Stimulated activated effector memory CD8-positive, alpha-beta T cell treated with anti-CD3 and anti-CD28 coated beads, Interleukin-12 subunit alpha, Interleukin-12 subunit beta, amount 100 ng/mL, for 72 hours (primary cell): ENCODE measurements at regions not wholly inside any gene's neighbourhood (a gene's known extent, or its start where the extent isn't known, plus 50 kb on each side); places are given as distances from the start of the nearest gene placed in this dataset.

ENCODE experiments used
- ATAC-seq: fragments of 150-1000 bp; cut with Tn5 transposase; 2 replicates; pipeline ENCODE4 v1.10.0; 2021
- DNase-seq, 2 donors: peaks; one replicate each; pipeline ENCODE4 v3.0.0; 2021 to 2022; ENCODE audit warnings: low spot score in 2 of 2
- H3K27ac Mint-ChIP-seq: one replicate; pipeline ENCODE4 v1.8.0; 2022; ENCODE audit warnings: mild to moderate bottlenecking, mixed read lengths
- H3K36me3 Mint-ChIP-seq: one replicate; pipeline ENCODE4 v1.8.0; 2022; ENCODE audit warnings: mild to moderate bottlenecking, mixed read lengths
- H3K4me1 Mint-ChIP-seq: one replicate; pipeline ENCODE4 v1.8.0; 2022; ENCODE audit warnings: mixed read lengths
- H3K4me3 Mint-ChIP-seq: one replicate; pipeline ENCODE4 v1.8.0; 2022; ENCODE audit warnings: mild to moderate bottlenecking, mixed read lengths
- H3K9me3 Mint-ChIP-seq: one replicate; pipeline ENCODE4 v1.8.0; 2022; ENCODE audit warnings: mixed read lengths

DNA sequence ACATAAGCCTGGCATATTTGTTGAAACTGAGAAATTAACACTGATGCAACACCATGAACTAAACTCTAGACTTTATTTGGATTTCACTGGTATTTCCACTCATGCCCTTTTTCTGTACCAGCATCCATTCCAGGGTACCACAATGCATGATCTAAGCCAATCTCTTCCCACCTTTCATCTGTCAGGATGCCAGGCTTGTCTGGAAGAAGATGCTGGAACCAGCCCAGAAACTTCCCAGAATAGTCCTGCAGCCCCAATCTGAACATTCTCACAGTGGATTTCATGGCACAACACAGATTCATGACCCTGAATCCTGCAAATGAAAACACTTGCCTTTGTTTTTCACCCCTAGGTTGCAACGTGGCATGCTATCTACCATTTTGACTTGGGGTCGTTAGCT lies 189.3 kb upstream of the LHX5 start:
- H3K4me1 Mint-ChIP-seq: no peaks in the 10 kb centered on the region
- H3K27ac Mint-ChIP-seq: no peak overlapping the region
- no peak overlapping the region for H3K4me3 Mint-ChIP-seq
- peaks cover 4% of the 10 kb centered on the region for H3K9me3 Mint-ChIP-seq
- ATAC-seq: no peak
- no peak for DNase-seq
- H3K36me3 Mint-ChIP-seq: no peaks in the 10 kb centered on the region

DNA sequence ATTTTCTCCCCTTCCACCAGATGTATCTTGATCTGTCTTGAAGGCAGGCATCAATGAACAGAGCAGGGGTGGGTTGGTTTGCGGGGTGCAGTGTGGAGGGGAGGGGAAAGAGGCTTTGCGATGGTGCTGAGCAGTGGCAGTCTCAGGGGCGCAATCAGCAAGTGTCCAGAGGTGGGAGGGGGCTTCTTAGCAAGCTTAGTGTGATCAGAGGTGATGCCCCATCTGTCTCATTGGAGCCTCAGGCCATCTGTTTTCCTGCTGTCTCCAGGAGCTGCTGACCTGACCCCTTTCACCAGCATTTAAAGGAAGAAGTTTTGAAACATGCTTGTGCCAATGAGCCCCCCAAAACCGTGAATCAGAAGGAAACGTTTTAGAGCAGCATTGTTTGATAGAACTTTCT lies 187.7 kb upstream of the LHX5 start:
- H3K36me3 Mint-ChIP-seq: no peaks in the 10 kb centered on the region
- H3K4me3 Mint-ChIP-seq: no peak overlapping the region

DNA sequence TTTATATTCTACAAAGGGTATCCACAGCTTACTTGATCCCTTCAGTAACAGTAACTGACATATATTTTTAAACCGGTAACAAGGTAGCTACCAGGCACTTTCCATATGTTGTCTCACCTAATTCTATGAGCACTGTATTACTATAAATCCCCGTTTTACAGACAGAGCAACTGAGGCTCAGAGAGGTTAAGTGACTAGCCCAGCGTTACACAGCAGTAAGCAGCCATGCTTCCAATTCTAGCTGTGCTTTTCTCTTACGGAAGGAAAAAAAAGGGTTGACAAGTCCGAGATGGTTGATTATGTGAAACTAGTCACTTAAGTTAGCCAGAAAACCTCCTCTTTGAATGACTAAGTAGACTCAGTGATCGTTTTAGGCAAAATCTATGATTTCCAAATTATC lies 187.3 kb upstream of the LHX5 start:
- Mint-ChIP-seq H3K27ac (no peak overlapping the region), H3K36me3 (no peaks in the 10 kb centered on the region), H3K9me3 (peaks cover 4% of the 10 kb centered on the region), H3K4me3 (no peak overlapping the region), H3K4me1 (no peaks in the 10 kb centered on the region)
- ATAC-seq: no peak
- DNase-seq: no peak

More for the DNA sequence above, 187.7 kb upstream of the LHX5 start:
- no peak for ATAC-seq
- Mint-ChIP-seq H3K4me1 (no peaks in the 10 kb centered on the region), H3K27ac (no peak overlapping the region), H3K9me3 (peaks cover 4% of the 10 kb centered on the region)
- DNase-seq: no peak

DNA sequence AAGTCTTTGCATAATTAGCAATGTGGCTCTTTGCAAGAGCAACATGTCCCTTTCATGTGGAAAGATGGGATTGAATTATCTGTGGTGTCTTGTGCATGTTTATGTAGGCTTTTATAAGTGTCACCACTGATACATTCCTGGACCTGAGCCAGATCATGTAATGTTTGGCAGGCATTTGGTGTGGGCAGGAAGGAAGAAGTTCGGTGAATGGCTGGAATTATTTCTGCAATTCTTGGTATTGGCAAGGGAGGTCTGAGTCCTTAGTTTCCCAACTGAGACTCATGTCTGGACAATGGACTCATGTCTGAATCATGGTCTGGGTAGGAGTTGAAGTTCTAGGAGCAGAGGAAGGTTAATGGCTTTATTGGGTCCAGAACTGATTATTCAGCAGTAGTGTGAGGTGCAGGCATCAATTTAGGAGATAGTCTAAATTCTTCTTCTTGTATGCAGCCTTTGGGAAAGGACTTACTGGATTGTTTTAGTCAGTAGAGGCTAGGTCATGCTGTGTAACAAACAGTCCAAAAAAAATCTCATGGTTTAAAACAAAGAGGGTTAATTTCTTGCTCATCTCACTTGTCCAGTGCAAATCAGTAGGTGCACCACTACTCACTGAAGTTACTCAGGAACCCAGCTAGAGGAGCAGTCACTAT lies 186.5 kb upstream of the LHX5 start:
- Mint-ChIP-seq H3K4me3 (no peak overlapping the region), H3K36me3 (no peaks in the 10 kb centered on the region), H3K4me1 (no peaks in the 10 kb centered on the region), H3K9me3 (peaks cover 9% of the 10 kb centered on the region), H3K27ac (no peak overlapping the region)
- DNase-seq (no peak), ATAC-seq (no peak)

DNA sequence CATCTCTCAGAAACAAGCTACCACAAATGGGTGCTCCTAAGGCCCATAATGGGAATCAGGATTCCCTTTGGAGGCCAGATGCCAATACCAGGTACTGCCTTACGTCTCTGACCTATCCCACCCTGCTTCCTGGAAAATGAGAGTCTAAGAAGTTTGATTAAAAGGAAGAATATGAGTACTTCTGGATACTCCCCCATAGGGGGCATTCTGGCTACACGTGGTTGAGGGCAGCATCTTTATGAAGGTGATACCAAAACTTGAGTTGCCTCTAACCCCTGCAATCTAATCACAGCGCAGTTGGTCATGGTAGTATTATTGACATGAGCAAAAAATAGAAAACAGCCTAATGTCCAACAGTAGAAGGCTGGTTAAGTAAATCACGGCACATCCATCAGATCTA lies 184.2 kb upstream of the LHX5 start:
- no peak overlapping the region for H3K27ac Mint-ChIP-seq
- DNase-seq: no peak
- H3K36me3 Mint-ChIP-seq: no peaks in the 10 kb centered on the region
- ATAC-seq: no peak
- no peak overlapping the region for H3K4me3 Mint-ChIP-seq
- peaks cover 9% of the 10 kb centered on the region for H3K9me3 Mint-ChIP-seq
- H3K4me1 Mint-ChIP-seq: no peaks in the 10 kb centered on the region

DNA sequence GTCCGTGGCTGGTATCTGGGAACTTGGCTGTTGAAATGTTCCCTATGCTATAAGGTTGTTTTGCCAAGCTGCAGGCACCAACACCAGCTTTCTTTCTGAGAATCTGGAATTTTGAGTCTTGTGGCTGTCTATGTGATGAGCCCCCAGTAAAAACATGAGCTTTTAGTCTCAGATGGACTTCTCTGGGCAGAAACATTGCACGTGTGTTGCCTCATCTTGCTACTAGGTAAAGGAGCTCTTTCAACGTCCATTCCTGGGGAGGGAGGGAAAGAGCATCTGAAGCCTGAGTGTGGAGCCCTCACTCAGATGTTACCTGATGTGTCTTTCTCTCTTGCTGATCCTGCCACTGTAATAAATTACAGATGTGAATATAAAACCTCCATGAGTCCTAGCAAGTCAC lies 183.8 kb upstream of the LHX5 start:
- no peak overlapping the region for H3K27ac Mint-ChIP-seq
- H3K9me3 Mint-ChIP-seq: peaks cover 9% of the 10 kb centered on the region
- ATAC-seq (no peak), DNase-seq (no peak)
- H3K36me3 Mint-ChIP-seq: no peaks in the 10 kb centered on the region
- no peaks in the 10 kb centered on the region for H3K4me1 Mint-ChIP-seq
- H3K4me3 Mint-ChIP-seq: no peak overlapping the region

DNA sequence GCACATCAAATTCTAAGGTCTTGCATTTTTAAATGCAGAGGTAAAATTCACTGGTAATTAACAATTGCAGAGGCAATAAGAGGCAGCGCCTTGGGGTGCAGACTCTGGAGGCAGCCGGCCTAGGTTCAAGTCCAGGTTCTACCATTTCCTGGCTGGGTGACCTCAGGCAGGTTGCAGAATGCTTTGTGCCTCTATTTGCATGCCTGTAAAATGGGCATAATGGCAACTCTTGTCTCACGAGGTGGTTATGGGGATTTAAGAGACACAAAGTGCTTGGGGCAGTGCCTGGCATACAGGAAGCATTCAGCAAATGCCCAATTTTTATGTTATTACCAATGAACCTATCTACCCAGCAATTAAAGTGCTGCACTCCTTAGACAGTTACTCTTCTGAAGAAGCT lies 180.0 kb upstream of the LHX5 start:
- no peaks in the 10 kb centered on the region for H3K36me3 Mint-ChIP-seq
- ATAC-seq (no peak), DNase-seq (no peak)
- H3K27ac Mint-ChIP-seq: no peak overlapping the region
- H3K4me3 Mint-ChIP-seq: no peak overlapping the region
- no peaks in the 10 kb centered on the region for H3K4me1 Mint-ChIP-seq
- H3K9me3 Mint-ChIP-seq: peaks cover 5% of the 10 kb centered on the region

DNA sequence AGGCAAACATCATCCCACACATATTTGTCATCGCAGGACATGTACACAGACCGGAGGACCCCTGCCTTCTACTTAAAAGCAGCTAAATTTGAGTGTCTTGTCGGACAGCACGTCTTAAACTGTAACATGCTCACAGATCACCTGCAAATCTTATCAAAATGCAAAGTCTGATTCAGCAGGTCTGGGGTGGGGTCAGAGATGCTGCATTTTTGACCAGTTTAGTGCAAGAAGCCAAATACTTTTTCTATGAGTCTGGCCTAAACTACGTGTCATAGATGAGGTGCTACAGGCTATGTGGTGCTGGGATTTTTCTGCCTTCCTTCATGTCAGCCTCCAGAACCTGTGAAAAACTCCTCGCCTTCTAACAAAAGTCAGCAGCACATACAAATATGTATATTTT lies 178.8 kb upstream of the LHX5 start:
- Mint-ChIP-seq H3K4me1 (no peaks in the 10 kb centered on the region), H3K4me3 (no peak overlapping the region), H3K9me3 (peaks cover 5% of the 10 kb centered on the region), H3K36me3 (no peaks in the 10 kb centered on the region), H3K27ac (no peak overlapping the region)
- DNase-seq: no peak
- no peak for ATAC-seq

DNA sequence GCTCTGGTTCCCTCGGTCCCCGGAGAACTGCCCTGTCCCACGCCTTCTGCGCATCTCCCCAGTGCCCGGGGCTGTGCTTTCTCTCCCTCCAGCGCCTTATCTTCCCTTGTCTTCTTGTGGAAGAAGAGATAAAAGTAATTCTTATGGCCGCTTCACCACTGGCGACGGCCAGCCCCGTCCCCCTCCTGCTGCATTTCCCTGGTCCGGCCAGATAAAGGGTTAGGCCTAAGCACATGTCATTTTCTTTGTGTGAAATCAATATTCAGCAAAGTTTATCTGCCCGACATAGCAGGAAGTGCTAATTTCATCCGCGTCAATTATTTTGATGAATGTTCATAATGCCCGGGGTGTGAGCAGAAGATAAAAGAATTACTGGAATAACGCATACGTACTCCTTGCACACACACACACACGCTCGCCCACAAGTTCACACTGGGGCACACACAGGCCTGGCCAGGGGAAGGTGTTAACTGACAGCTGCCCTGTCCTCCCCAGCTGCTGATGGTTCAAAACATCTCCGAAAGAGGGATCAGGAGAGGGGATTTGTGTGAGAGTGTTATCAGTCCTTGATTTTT lies 177.7 kb upstream of the LHX5 start:
- Mint-ChIP-seq H3K9me3 (peaks cover 5% of the 10 kb centered on the region), H3K27ac (no peak overlapping the region), H3K36me3 (no peaks in the 10 kb centered on the region), H3K4me3 (no peak overlapping the region), H3K4me1 (no peaks in the 10 kb centered on the region)
- no peak for ATAC-seq
- DNase-seq: no peak

DNA sequence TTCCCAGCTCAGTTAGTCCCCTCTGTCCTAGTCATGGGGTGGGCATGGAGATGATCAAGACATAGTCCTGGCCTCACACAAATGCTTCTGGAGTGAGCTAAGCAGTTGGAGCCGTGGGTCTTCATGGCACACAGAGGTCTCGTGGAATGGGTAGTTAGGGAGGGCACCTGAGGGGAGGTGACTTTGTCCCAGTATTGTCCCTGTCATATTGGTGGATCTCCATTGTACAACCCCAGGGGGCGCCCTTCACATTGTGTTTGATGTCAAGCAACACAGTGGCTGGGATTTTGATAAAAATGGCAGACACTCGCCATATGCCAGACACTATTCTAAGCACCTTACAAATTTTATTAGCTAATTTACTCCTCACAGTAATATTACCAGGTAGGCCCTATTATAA lies 175.4 kb upstream of the LHX5 start:
- no peak overlapping the region for H3K4me3 Mint-ChIP-seq
- ATAC-seq: no peak
- no peaks in the 10 kb centered on the region for H3K36me3 Mint-ChIP-seq
- DNase-seq: no peak
- H3K4me1 Mint-ChIP-seq: no peaks in the 10 kb centered on the region
- no peaks in the 10 kb centered on the region for H3K9me3 Mint-ChIP-seq
- no peak overlapping the region for H3K27ac Mint-ChIP-seq

DNA sequence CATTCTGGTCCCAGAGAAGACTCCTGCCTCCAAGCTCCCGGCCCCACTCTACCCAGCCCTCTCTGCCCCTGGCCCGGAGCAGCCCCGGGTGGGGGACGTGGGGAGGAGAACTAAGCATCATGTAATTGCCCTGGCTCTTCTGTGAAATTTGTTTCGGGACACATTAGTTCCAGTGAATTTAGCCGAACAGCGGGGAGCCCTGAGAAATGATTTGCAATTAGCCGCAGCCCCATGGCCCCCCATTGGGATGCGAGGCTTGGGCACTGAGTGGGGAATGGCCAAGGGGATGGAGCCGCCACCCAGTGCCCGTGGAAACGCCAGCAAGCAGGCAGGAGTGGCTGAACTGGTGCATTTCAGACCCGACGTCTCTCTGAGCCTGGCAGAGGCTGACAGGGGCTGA lies 173.9 kb upstream of the LHX5 start:
- Mint-ChIP-seq H3K27ac (no peak overlapping the region), H3K4me1 (no peaks in the 10 kb centered on the region), H3K9me3 (no peaks in the 10 kb centered on the region), H3K4me3 (no peak overlapping the region), H3K36me3 (no peaks in the 10 kb centered on the region)
- ATAC-seq: no peak
- DNase-seq: no peak

DNA sequence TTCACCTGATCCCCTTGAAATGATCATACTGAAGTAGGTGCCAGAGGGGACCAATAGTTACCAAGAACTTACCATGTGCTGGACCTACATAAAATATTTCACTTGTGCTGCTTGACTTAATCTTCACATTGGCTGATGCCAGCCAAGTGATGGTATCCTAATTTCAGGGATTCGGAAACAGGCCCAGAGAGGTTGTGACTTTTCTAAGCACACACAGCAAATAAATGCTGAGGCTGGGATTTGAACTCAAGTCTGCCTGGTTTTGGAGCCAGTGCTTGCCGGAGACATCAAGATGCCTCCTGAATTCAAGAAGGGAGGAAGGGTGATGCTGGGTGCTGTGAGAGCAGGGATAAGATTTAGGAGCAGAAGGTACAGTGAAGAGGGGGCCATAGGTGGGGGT lies 173.5 kb upstream of the LHX5 start:
- DNase-seq: no peak
- ATAC-seq: no peak
- H3K4me3 Mint-ChIP-seq: no peak overlapping the region
- no peaks in the 10 kb centered on the region for H3K36me3 Mint-ChIP-seq
- H3K9me3 Mint-ChIP-seq: no peaks in the 10 kb centered on the region
- no peak overlapping the region for H3K27ac Mint-ChIP-seq
- H3K4me1 Mint-ChIP-seq: no peaks in the 10 kb centered on the region

DNA sequence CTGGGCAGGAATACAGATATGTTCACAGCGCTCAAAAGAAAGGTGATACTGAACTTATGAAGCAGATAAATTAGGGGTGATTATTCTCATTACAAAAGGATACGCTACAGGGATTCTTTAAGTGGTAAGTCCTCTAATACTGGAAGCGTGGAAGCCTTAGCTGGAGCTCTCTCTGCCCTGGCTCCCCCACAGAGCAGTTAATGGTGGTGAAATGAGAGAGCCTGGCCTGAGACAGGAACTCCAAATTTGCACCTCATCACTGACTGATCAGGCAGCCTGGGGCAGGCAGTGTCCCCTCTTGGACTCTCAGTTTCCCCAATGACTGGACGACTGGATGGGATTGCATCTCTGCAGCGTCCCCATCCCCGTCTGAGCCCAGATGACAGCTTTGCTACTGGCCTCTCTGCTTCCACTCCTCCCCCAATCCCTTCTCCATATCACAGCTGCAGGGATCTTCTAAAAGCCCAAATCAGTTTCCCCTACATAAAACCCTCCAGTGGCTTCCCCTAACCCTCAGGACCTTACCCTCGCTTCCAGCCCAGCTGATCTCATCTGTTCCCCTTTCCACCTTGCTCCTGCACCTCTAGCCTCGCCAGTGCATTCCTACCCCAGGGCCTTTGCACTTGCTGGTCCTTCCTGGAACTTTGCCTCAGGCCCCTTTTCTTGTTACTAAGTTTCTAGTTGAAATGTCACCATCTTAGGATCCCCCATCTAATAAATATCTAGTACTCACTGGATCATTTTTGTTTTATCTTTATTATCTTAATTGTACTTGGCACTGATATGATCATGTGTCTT lies 171.7 kb upstream of the LHX5 start:
- no peak for ATAC-seq
- no peak overlapping the region for H3K4me3 Mint-ChIP-seq
- no peaks in the 10 kb centered on the region for H3K36me3 Mint-ChIP-seq
- DNase-seq: no peak
- no peak overlapping the region for H3K27ac Mint-ChIP-seq
- peaks cover 5% of the 10 kb centered on the region for H3K4me1 Mint-ChIP-seq
- no peaks in the 10 kb centered on the region for H3K9me3 Mint-ChIP-seq

DNA sequence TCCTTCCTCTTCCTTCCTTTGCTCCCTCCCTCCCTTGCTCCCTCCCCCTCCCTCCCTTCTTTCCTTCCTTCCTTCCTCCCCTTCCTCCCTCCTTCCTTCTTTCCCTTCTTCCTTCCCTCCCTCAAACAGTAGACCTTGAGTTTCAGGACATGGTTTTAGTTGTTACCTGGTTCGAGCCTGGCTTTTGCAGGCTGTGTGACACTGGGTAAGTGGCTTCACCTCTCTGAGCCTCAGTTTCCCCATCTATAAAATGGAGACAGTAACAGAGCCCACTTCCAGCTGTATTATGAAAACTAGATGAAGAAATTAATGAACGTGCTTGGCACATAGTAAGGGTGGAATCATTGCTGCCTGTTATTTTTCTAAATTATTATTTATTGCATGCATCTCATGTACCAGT lies 171.0 kb upstream of the LHX5 start:
- H3K4me3 Mint-ChIP-seq: no peak overlapping the region
- no peaks in the 10 kb centered on the region for H3K9me3 Mint-ChIP-seq
- no peak overlapping the region for H3K27ac Mint-ChIP-seq
- H3K36me3 Mint-ChIP-seq: no peaks in the 10 kb centered on the region
- no peak for DNase-seq
- peaks cover 6% of the 10 kb centered on the region for H3K4me1 Mint-ChIP-seq
- no peak for ATAC-seq

DNA sequence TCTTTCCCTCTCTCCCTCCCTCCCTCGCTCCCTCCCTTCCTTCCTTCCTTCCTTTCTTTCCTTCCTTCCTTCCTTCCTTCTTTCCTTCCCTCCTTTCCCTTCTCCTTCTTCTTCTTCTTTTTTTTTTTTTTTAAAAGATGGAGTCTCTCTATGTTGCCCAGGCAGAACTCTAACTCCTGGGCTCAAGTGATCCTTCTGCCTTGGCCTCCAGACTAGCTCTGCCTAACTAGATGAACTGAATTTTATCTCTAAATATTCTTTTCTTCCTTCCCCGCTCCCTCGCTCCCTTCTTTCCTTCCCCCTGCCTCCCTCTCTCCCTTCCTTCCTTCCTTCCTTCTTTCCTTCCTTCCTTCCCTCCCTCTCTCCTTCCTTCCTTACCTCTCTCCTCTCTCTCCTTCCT lies 170.5 kb upstream of the LHX5 start:
- DNase-seq (no peak), ATAC-seq (no peak)
- H3K4me1 Mint-ChIP-seq: peaks cover 6% of the 10 kb centered on the region
- H3K9me3 Mint-ChIP-seq: no peaks in the 10 kb centered on the region
- no peak overlapping the region for H3K4me3 Mint-ChIP-seq
- no peak overlapping the region for H3K27ac Mint-ChIP-seq
- H3K36me3 Mint-ChIP-seq: no peaks in the 10 kb centered on the region

DNA sequence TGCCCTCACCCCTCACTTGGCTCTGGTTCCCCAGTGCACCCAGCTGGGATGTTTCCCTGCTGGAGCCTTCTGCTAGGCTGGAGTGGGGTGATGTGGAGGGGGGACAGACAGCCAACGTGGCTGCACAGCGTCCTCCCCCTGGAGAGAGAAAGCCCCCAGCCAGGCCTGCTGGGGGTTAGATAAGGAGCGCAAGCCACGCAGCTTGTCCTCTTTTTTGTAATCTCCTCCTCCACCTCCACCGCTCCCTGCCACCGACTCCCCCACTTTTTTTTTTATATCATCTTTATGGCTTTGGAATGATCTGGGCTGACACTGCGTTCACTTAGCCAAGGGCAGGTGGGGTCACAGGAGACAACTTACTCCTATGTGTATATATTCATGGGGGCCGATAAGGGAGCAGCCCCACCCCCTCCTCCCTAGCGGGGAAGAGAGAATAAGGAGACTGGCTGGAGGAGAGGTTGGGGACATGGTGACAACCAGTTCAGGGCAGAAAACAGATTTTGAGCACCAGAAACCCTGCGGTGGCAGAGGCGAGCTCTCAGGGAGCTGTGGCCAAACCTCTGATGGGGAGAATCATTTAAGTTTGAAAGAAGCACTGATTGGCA lies 169.9 kb upstream of the LHX5 start:
- H3K4me1 Mint-ChIP-seq: peaks cover 6% of the 10 kb centered on the region
- ATAC-seq (no peak), DNase-seq (no peak)
- no peaks in the 10 kb centered on the region for H3K9me3 Mint-ChIP-seq
- no peak overlapping the region for H3K27ac Mint-ChIP-seq
- H3K36me3 Mint-ChIP-seq: no peaks in the 10 kb centered on the region
- H3K4me3 Mint-ChIP-seq: no peak overlapping the region
